Panc1 (cell line): ENCODE measurements at regions not wholly inside any gene's neighbourhood (a gene's known extent, or its start where the extent isn't known, plus 50 kb on each side); places are given as distances from the start of the nearest gene placed in this dataset.

Experiments used
- ATAC-seq: fragments of 200-7000 bp; cut with Tn5 transposase; 2 replicates; pipeline ENCODE4 v1.9.1; 2020; ENCODE audit warnings: mild to moderate bottlenecking, moderate library complexity
- BruUV-seq: library from RNA; stranded (reverse); fragments of 400-500 nt; replicated peaks from 2 replicates; lab custom pipeline; 2021; lab: Mats Ljungman, UMichigan
- CTCF ChIA-PET: fragments of 300-600 bp; sonication (Branson Sonifier 250); formaldehyde crosslinking; loops from one replicate; lab custom pipeline; 2022; ENCODE audit warnings: antibody characterized with exemption; lab: Charles Lee
- POLR2A ChIA-PET: fragments of 300-600 bp; sonication (Branson Sonifier 250); formaldehyde crosslinking; loops from one replicate; lab custom pipeline; 2022; ENCODE audit warnings: antibody characterized with exemption; lab: Charles Lee
- DNase-seq: peaks from one replicate; pipeline ENCODE4 v3.0.0-alpha.2; 2010; ENCODE audit warnings: low read depth, low spot score
- H3K27ac ChIP-seq: 2 replicates; pipeline ENCODE4 v1.5.1; 2011; ENCODE audit warnings: mild to moderate bottlenecking, low read length, inconsistent platforms
- H3K27me3 ChIP-seq: fragments of 200-500 bp; sonication (Bioruptor generic); 2 replicates; pipeline ENCODE4 v1.6.0; 2014; ENCODE audit warnings: low read length, inconsistent platforms; ENCODE audit not compliant: control insufficient read depth, insufficient read depth
- H3K36me3 ChIP-seq: fragments of 200-500 bp; sonication (Bioruptor generic); 2 replicates; pipeline ENCODE4 v1.5.1; 2014; ENCODE audit warnings: inconsistent platforms, mild to moderate bottlenecking, low read length, moderate library complexity; ENCODE audit not compliant: control insufficient read depth, insufficient read depth
- H3K4me1 ChIP-seq: 2 replicates; pipeline ENCODE4 v1.5.1; 2011; ENCODE audit warnings: inconsistent platforms, mild to moderate bottlenecking, low read length, moderate library complexity; ENCODE audit not compliant: control insufficient read depth, insufficient read depth
- H3K4me3 ChIP-seq, 2 experiments: 2 replicates each; pipeline ENCODE4 v1.5.1; 2011 to 2012; ENCODE audit warnings: low read depth in 2 of 2, low read length in 2 of 2, mild to moderate bottlenecking in 2 of 2, inconsistent platforms in 1 of 2, moderate library complexity in 1 of 2
- H3K9me3 ChIP-seq: fragments of 200-500 bp; sonication (Bioruptor generic); 2 replicates; pipeline ENCODE4 v1.5.1; 2014; ENCODE audit warnings: low read depth, mild to moderate bottlenecking, inconsistent platforms, low read length, moderate library complexity; ENCODE audit not compliant: control insufficient read depth, insufficient read depth
- POLR2AphosphoS5 ChIP-seq: IDR thresholded peaks from 2 replicates; pipeline ENCODE4 v1.6.1; 2012; ENCODE audit warnings: mild to moderate bottlenecking, low read depth, low read length, moderate library complexity
- SIN3A ChIP-seq: IDR thresholded peaks from 2 replicates; pipeline ENCODE4 v1.6.1; 2012; ENCODE audit warnings: low read depth, mild to moderate bottlenecking, low read length, moderate library complexity, borderline replicate concordance; ENCODE audit not compliant: insufficient read depth
- TCF7L2 ChIP-seq: IDR thresholded peaks from 2 replicates; pipeline ENCODE4 v1.6.1; 2011; ENCODE audit warnings: mild to moderate bottlenecking, low read depth, low read length, inconsistent platforms
- in situ Hi-C: cut with HindIII; loops from 2 replicates; pipeline ENCODE4 v1.10.0; 2016; ENCODE audit warnings: low sequenced_read_pairs, low pct_unique_long_range_greater_than_20kb
- intact Hi-C: fragments of 100-400 bp; cut with micrococcal nuclease; formaldehyde crosslinking; loops from one replicate; pipeline ENCODE4 v1.10.0; 2022; ENCODE audit not compliant: unreplicated experiment
- TF ChIP-seq, protein P1 (sequence below), 2 experiments: IDR thresholded peaks; 2 replicates each; pipeline ENCODE4 v1.6.1; 2011 to 2012; ENCODE audit warnings: low read depth in 2 of 2, control low read depth in 1 of 2, low read length in 1 of 2, mild to moderate bottlenecking in 1 of 2, moderate library complexity in 1 of 2; ENCODE audit not compliant: insufficient read depth in 1 of 2
- TF ChIP-seq, protein P2 (sequence below): fragments of 450-650 bp; IDR thresholded peaks from 2 replicates; pipeline ENCODE4 v1.5.1; 2017; ENCODE audit warnings: mild to moderate bottlenecking

DNA sequence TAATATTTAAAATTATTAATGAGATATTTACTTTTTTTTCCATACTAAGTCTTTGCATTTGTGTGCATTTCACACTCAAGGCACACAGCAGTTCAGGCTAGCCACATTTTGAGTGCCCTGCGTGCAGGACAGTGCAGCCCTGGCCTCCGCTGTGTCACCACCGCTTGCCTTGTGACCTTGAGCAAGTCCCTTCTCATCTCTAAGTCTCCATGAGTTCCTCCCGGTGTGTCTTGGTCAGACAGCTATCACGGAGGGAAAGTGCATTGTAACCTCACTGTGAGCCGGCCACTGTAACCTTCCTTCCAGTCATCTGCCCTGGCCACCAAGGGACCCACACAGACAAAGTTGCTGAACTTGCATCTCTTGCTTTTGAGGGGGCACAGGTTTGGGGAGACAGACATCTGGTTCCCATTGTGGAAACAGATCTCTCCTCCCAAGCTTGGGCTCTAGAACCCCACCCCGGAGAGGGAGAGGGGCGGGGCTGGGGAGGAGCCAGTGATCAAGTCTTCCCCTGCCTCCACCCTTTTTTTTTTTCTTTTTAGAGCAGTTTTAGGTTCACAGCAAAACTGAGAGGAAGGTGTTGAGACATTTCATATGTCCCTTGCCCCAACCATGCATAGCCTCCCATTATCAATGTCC lies 96.8 kb downstream of the C9orf50 start:
- ATAC-seq (no peak), DNase-seq (no peak)
- no peak for TF ChIP-seq POLR2AphosphoS5
- TF ChIP-seq, protein P1, sequence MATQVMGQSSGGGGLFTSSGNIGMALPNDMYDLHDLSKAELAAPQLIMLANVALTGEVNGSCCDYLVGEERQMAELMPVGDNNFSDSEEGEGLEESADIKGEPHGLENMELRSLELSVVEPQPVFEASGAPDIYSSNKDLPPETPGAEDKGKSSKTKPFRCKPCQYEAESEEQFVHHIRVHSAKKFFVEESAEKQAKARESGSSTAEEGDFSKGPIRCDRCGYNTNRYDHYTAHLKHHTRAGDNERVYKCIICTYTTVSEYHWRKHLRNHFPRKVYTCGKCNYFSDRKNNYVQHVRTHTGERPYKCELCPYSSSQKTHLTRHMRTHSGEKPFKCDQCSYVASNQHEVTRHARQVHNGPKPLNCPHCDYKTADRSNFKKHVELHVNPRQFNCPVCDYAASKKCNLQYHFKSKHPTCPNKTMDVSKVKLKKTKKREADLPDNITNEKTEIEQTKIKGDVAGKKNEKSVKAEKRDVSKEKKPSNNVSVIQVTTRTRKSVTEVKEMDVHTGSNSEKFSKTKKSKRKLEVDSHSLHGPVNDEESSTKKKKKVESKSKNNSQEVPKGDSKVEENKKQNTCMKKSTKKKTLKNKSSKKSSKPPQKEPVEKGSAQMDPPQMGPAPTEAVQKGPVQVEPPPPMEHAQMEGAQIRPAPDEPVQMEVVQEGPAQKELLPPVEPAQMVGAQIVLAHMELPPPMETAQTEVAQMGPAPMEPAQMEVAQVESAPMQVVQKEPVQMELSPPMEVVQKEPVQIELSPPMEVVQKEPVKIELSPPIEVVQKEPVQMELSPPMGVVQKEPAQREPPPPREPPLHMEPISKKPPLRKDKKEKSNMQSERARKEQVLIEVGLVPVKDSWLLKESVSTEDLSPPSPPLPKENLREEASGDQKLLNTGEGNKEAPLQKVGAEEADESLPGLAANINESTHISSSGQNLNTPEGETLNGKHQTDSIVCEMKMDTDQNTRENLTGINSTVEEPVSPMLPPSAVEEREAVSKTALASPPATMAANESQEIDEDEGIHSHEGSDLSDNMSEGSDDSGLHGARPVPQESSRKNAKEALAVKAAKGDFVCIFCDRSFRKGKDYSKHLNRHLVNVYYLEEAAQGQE (IDR thresholded peaks at IDR 0.05; ENCODE audit: insufficient read depth in 1 of 2, low read depth in 2 of 2, low read length in 1 of 2): no peak
- TF ChIP-seq SIN3A: no peak
- TF ChIP-seq, protein P2, sequence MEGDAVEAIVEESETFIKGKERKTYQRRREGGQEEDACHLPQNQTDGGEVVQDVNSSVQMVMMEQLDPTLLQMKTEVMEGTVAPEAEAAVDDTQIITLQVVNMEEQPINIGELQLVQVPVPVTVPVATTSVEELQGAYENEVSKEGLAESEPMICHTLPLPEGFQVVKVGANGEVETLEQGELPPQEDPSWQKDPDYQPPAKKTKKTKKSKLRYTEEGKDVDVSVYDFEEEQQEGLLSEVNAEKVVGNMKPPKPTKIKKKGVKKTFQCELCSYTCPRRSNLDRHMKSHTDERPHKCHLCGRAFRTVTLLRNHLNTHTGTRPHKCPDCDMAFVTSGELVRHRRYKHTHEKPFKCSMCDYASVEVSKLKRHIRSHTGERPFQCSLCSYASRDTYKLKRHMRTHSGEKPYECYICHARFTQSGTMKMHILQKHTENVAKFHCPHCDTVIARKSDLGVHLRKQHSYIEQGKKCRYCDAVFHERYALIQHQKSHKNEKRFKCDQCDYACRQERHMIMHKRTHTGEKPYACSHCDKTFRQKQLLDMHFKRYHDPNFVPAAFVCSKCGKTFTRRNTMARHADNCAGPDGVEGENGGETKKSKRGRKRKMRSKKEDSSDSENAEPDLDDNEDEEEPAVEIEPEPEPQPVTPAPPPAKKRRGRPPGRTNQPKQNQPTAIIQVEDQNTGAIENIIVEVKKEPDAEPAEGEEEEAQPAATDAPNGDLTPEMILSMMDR: no peak
- no peak for TF ChIP-seq TCF7L2
- in situ Hi-C loops (no loop called here), intact Hi-C loops (no loop called here)
- CTCF ChIA-PET: no interaction called here
- no peak overlapping the region for H3K4me3 ChIP-seq
- no peaks in the 10 kb centered on the region; the same call in 1 of the 2 replicates for H3K9me3 ChIP-seq
- POLR2A ChIA-PET: no interaction called here
- no peaks in the 10 kb centered on the region for H3K4me1 ChIP-seq
- no peaks in the 10 kb centered on the region for H3K36me3 ChIP-seq
- BruUV-seq: no TSS peak
- H3K27ac ChIP-seq: no peak overlapping the region
- H3K27me3 ChIP-seq: no peaks in the 10 kb centered on the region

DNA sequence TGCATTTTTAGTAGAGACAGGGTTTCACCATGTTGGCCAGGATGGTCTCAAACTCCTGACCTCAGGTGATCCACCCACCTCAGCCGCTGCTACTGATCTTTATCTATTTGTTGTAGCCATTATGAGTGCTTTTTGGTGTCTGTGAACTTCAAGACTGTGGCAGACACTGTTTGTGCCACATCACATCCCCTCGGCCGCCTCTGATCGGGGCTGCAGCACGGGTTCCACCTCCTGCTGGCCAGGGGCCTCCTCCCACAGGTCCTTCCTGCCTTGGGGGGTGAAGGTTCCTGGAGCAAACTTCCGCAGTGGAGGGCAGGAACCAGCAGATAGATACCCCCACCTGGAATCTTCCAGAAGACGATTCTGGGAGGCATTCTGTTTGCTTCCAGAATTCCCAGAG lies 98.5 kb downstream of the C9orf50 start:
- no TSS peak for BruUV-seq
- ATAC-seq: no peak
- Histone ChIP-seq H3K4me3 (no peak overlapping the region), H3K27me3 (no peaks in the 10 kb centered on the region), H3K4me1 (no peaks in the 10 kb centered on the region), H3K27ac (no peak overlapping the region), H3K9me3 (no peaks in the 10 kb centered on the region; the same call in 1 of the 2 replicates), H3K36me3 (no peaks in the 10 kb centered on the region)
- in situ Hi-C loops: no loop called here
- ChIA-PET POLR2A (no interaction called here), CTCF (no interaction called here)
- TF ChIP-seq, protein P1 (IDR thresholded peaks at IDR 0.05; ENCODE audit: insufficient read depth in 1 of 2, low read depth in 2 of 2, low read length in 1 of 2): no peak
- TF ChIP-seq, protein P2: no peak
- TF ChIP-seq TCF7L2 (no peak), SIN3A (no peak)
- DNase-seq: no peak
- intact Hi-C loops: no loop called here
